Caco-2 (cell line): ENCODE measurements at regions not wholly inside any gene's neighbourhood (a gene's known extent, or its start where the extent isn't known, plus 50 kb on each side); places are given as distances from the start of the nearest gene placed in this dataset.
A peak's percentile ranks its signal among the peaks of the same experiment; 100 is the strongest.

ENCODE experiments used
- BruUV-seq: library from RNA; stranded (reverse); fragments of 400-500 nt; replicated peaks from 2 replicates; lab custom pipeline; 2021; lab: Mats Ljungman, UMichigan
- CTCF ChIA-PET: fragments of 300-600 bp; sonication (Branson Sonifier 250); formaldehyde crosslinking; loops from one replicate; lab custom pipeline; 2022; ENCODE audit warnings: antibody characterized with exemption; lab: Charles Lee
- POLR2A ChIA-PET: fragments of 300-600 bp; sonication (Branson Sonifier 250); formaldehyde crosslinking; loops from one replicate; lab custom pipeline; 2022; ENCODE audit warnings: antibody characterized with exemption; lab: Charles Lee
- DNase-seq, 2 experiments: peaks; one replicate each; pipeline versions ENCODE4 v3.0.0 to v3.0.0-alpha.2; 2020 to 2022
- H3K27me3 ChIP-seq: replicated peaks from 2 replicates; pipeline ENCODE4 v1.6.0; 2011; ENCODE audit warnings: low read length; ENCODE audit not compliant: control insufficient read depth, insufficient read depth
- H3K36me3 ChIP-seq: 2 replicates; pipeline ENCODE4 v1.5.1; 2011; ENCODE audit warnings: low read length; ENCODE audit not compliant: control insufficient read depth, insufficient read depth
- H3K4me1 ChIP-seq: fragments of 250-450 bp; sonication (Bioruptor Pico); 2 replicates; pipeline ENCODE4 v1.5.1; 2020; ENCODE audit warnings: mild to moderate bottlenecking
- H3K4me3 ChIP-seq: 2 replicates; pipeline ENCODE4 v1.5.1; 2011; ENCODE audit warnings: low read depth, mild to moderate bottlenecking, control low read depth, low read length
- H3K9me3 ChIP-seq: fragments of 250-450 bp; sonication (Bioruptor Pico); 2 replicates; pipeline ENCODE4 v1.5.1; 2020; ENCODE audit warnings: mild to moderate bottlenecking, moderate library complexity
- H3K27ac Mint-ChIP-seq: one replicate; pipeline ENCODE4 v1.8.0; 2022; ENCODE audit warnings: mixed read lengths; ENCODE audit not compliant: unreplicated experiment
- H3K27me3 Mint-ChIP-seq: one replicate; pipeline ENCODE4 v1.8.0; 2022; ENCODE audit warnings: mixed read lengths; ENCODE audit not compliant: insufficient read depth, unreplicated experiment
- H3K36me3 Mint-ChIP-seq: one replicate; pipeline ENCODE4 v1.8.0; 2022; ENCODE audit warnings: mild to moderate bottlenecking, mixed read lengths; ENCODE audit not compliant: insufficient read depth, unreplicated experiment
- H3K4me1 Mint-ChIP-seq: one replicate; pipeline ENCODE4 v1.8.0; 2022; ENCODE audit warnings: low read depth, mixed read lengths; ENCODE audit not compliant: unreplicated experiment
- H3K4me3 Mint-ChIP-seq: one replicate; pipeline ENCODE4 v1.8.0; 2022; ENCODE audit warnings: mild to moderate bottlenecking, moderate library complexity, mixed read lengths; ENCODE audit not compliant: unreplicated experiment
- H3K9me3 Mint-ChIP-seq: one replicate; pipeline ENCODE4 v1.8.0; 2022; ENCODE audit warnings: mixed read lengths; ENCODE audit not compliant: unreplicated experiment
- CTCF ChIP-seq, 2 experiments: fragments of 200-600 bp in 1 of 2; IDR thresholded peaks; 1 replicate in 1 of 2; 2 replicates in 1 of 2; pipeline versions ENCODE4 v1.5.1 to v1.8.0; 2011 to 2022; ENCODE audit warnings: antibody characterized with exemption in 1 of 2, control low read depth in 1 of 2, inconsistent platforms in 1 of 2, low read depth in 1 of 2, low read length in 1 of 2, mild to moderate bottlenecking in 1 of 2, moderate library complexity in 1 of 2; ENCODE audit not compliant: insufficient read depth in 1 of 2, severe bottlenecking in 1 of 2, unreplicated experiment in 1 of 2
- intact Hi-C: fragments of 100-400 bp; cut with micrococcal nuclease; formaldehyde crosslinking; loops from one replicate; pipeline ENCODE4 v1.10.0; 2022; ENCODE audit not compliant: unreplicated experiment

- no peak for TF ChIP-seq CTCF (IDR thresholded peaks at IDR 0.05; ENCODE audit: insufficient read depth in 1 of 2, low read depth in 1 of 2, low read length in 1 of 2, severe bottlenecking in 1 of 2, unreplicated experiment in 1 of 2)
- Mint-ChIP-seq H3K9me3 (no peaks in the 10 kb centered on the region), H3K27ac (no peak overlapping the region), H3K4me1 (no peaks in the 10 kb centered on the region), H3K4me3 (no peak overlapping the region), H3K27me3 (peaks cover 8% of the 10 kb centered on the region), H3K36me3 (no peaks in the 10 kb centered on the region)
- POLR2A ChIA-PET = no interaction called here
- Histone ChIP-seq H3K27me3 (no peaks in the 10 kb centered on the region), H3K4me1 (no peaks in the 10 kb centered on the region), H3K9me3 (no peaks in the 10 kb centered on the region), H3K36me3 (no peaks in the 10 kb centered on the region), H3K4me3 (no peak overlapping the region)
- DNase-seq = peak in 1 of 2 experiments; percentile 17
- BruUV-seq = no TSS peak
- intact Hi-C loops = no loop called here
- CTCF ChIA-PET = no interaction called here
Observed at GRCh38 chr22:48880749-48881148, 946.9 kb downstream of the BRD1 start.

- Histone ChIP-seq H3K36me3 (no peaks in the 10 kb centered on the region), H3K9me3 (no peaks in the 10 kb centered on the region), H3K4me1 (no peaks in the 10 kb centered on the region), H3K4me3 (no peak overlapping the region), H3K27me3 (no peaks in the 10 kb centered on the region)
- Mint-ChIP-seq H3K4me1 (no peaks in the 10 kb centered on the region), H3K4me3 (no peak overlapping the region), H3K27me3 (peaks cover 14% of the 10 kb centered on the region), H3K9me3 (no peaks in the 10 kb centered on the region), H3K36me3 (no peaks in the 10 kb centered on the region), H3K27ac (no peak overlapping the region)
- ChIA-PET POLR2A (no interaction called here), CTCF (no interaction called here)
- no peak for TF ChIP-seq CTCF (IDR thresholded peaks at IDR 0.05; ENCODE audit: insufficient read depth in 1 of 2, low read depth in 1 of 2, low read length in 1 of 2, severe bottlenecking in 1 of 2, unreplicated experiment in 1 of 2)
- intact Hi-C loops = no loop called here
- BruUV-seq = no TSS peak
- no peak for DNase-seq
Observed at GRCh38 chr22:48876951-48877350, 950.7 kb downstream of the BRD1 start.

- H3K9me3 Mint-ChIP-seq = no peaks in the 10 kb centered on the region
- no peak overlapping the region for H3K4me3 Mint-ChIP-seq
- CTCF ChIA-PET = no interaction called here
- Histone ChIP-seq H3K4me1 (no peaks in the 10 kb centered on the region), H3K27me3 (no peaks in the 10 kb centered on the region), H3K4me3 (no peak overlapping the region), H3K36me3 (no peaks in the 10 kb centered on the region), H3K9me3 (no peaks in the 10 kb centered on the region)
- H3K36me3 Mint-ChIP-seq = no peaks in the 10 kb centered on the region
- H3K4me1 Mint-ChIP-seq = no peaks in the 10 kb centered on the region
- no TSS peak for BruUV-seq
- peaks cover 17% of the 10 kb centered on the region for H3K27me3 Mint-ChIP-seq
- TF ChIP-seq CTCF (IDR thresholded peaks at IDR 0.05; ENCODE audit: insufficient read depth in 1 of 2, low read depth in 1 of 2, low read length in 1 of 2, severe bottlenecking in 1 of 2, unreplicated experiment in 1 of 2) = no peak
- H3K27ac Mint-ChIP-seq = no peak overlapping the region
- DNase-seq = peak in 1 of 2 experiments; percentile 10
- intact Hi-C loops = no loop called here
- POLR2A ChIA-PET = no interaction called here
Observed at GRCh38 chr22:48874956-48875355, 952.7 kb downstream of the BRD1 start.
